ENCODE measurements at regions not wholly inside any gene's neighbourhood (a gene's known extent, or its start where the extent isn't known, plus 50 kb on each side); places are given as distances from the start of the nearest gene placed in this dataset.

DNA sequence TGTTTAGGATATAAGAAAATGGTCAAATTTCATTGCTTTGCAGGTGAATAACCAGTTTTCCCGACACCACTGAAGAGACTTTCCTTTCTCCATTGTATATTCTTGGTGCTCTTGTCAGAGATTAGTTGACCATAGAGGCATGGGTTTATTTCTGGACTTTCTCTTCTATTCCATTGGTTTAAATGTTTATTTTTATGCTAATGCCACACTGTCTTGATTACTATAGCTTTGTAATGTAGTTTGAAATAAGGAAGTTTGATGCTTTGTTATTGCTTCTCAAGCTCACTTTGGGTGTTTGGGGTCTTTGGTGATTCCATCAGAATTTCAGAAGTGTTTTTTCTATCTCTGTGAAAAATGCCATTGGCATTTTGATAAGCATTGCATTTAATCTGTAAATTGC is 190.0 kb upstream of the SPRY2 start:
- H3K36me3 ChIP-seq (ENCODE audit: control insufficient read depth in 4 of 4, insufficient read depth in 3 of 4, low read depth in 1 of 4, low read length in 3 of 4): no peaks in the 10 kb centered on the region
- no peaks in the 10 kb centered on the region for H3K27me3 ChIP-seq (ENCODE audit: control insufficient read depth in 4 of 4, insufficient read depth in 4 of 4, low read length in 3 of 4)
- DNase-seq (ENCODE audit: low spot score): no peak
- H3K27ac ChIP-seq (ENCODE audit: low read depth in 1 of 2, low read length in 2 of 2): no peak overlapping the region
- peaks cover 0 to 5% (median 0%) of the 10 kb centered on the region in 4 donors for H3K9me3 ChIP-seq (ENCODE audit: control insufficient read depth in 4 of 4, low read length in 3 of 4)
- 88% methylated on average over 1 of the region's 1 CpG for WGBS
- no peak overlapping the region for H3K9ac ChIP-seq (ENCODE audit: low read depth in 1 of 2, low read length in 2 of 2)
- H3K4me1 ChIP-seq (ENCODE audit: control insufficient read depth in 4 of 4, insufficient read depth in 4 of 4, low read length in 3 of 4): no peaks in the 10 kb centered on the region
- TF ChIP-seq FOXA2 (IDR thresholded peaks at IDR 0.05) (no peak), ZBTB33 (IDR thresholded peaks at IDR 0.05) (no peak), GABPA (IDR thresholded peaks at IDR 0.05 in 1 of 2, conservative IDR thresholded peaks at IDR 0.05 in 1 of 2) (no peak), MAX (IDR thresholded peaks at IDR 0.05) (no peak), EGR1 (IDR thresholded peaks at IDR 0.05; ENCODE audit: low read depth in 2 of 2) (no peak), SP1 (IDR thresholded peaks at IDR 0.05) (no peak), ATF3 (IDR thresholded peaks at IDR 0.05) (no peak), HNF4G (IDR thresholded peaks at IDR 0.05) (no peak), FOXA1 (IDR thresholded peaks at IDR 0.05) (no peak), RAD21 (IDR thresholded peaks at IDR 0.05) (no peak), REST (IDR thresholded peaks at IDR 0.05) (no peak), HNF4A (conservative IDR thresholded peaks at IDR 0.05) (no peak), JUND (IDR thresholded peaks at IDR 0.05) (no peak), TAF1 (conservative IDR thresholded peaks at IDR 0.05) (no peak), NR2F2 (IDR thresholded peaks at IDR 0.05) (no peak)
- TF ChIP-seq, protein P1, sequence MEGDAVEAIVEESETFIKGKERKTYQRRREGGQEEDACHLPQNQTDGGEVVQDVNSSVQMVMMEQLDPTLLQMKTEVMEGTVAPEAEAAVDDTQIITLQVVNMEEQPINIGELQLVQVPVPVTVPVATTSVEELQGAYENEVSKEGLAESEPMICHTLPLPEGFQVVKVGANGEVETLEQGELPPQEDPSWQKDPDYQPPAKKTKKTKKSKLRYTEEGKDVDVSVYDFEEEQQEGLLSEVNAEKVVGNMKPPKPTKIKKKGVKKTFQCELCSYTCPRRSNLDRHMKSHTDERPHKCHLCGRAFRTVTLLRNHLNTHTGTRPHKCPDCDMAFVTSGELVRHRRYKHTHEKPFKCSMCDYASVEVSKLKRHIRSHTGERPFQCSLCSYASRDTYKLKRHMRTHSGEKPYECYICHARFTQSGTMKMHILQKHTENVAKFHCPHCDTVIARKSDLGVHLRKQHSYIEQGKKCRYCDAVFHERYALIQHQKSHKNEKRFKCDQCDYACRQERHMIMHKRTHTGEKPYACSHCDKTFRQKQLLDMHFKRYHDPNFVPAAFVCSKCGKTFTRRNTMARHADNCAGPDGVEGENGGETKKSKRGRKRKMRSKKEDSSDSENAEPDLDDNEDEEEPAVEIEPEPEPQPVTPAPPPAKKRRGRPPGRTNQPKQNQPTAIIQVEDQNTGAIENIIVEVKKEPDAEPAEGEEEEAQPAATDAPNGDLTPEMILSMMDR (IDR thresholded peaks at IDR 0.05; ENCODE audit: low read depth, low read length, missing input control): no peak
- H3K4me3 ChIP-seq (ENCODE audit: low read depth in 1 of 3, low read length in 3 of 3): no peak overlapping the region

GRCh38 chr13:80530191-80530590 is 189.3 kb upstream of the SPRY2 start:
- DNase-seq (ENCODE audit: low spot score): no peak
- 80% methylated on average over 4 of the region's 4 CpGs for WGBS
- Histone ChIP-seq H3K4me1 (ENCODE audit: control insufficient read depth in 4 of 4, insufficient read depth in 4 of 4, low read length in 3 of 4) (no peaks in the 10 kb centered on the region), H3K9ac (ENCODE audit: low read depth in 1 of 2, low read length in 2 of 2) (no peak overlapping the region), H3K27ac (ENCODE audit: low read depth in 1 of 2, low read length in 2 of 2) (no peak overlapping the region), H3K4me3 (ENCODE audit: low read depth in 1 of 3, low read length in 3 of 3) (no peak overlapping the region), H3K36me3 (ENCODE audit: control insufficient read depth in 4 of 4, insufficient read depth in 3 of 4, low read depth in 1 of 4, low read length in 3 of 4) (no peaks in the 10 kb centered on the region), H3K27me3 (ENCODE audit: control insufficient read depth in 4 of 4, insufficient read depth in 4 of 4, low read length in 3 of 4) (no peaks in the 10 kb centered on the region), H3K9me3 (ENCODE audit: control insufficient read depth in 4 of 4, low read length in 3 of 4) (peaks cover 0 to 5% (median 0%) of the 10 kb centered on the region in 4 donors)
- no peak for TF ChIP-seq FOXA1 (IDR thresholded peaks at IDR 0.05)
- no peak for TF ChIP-seq GABPA (IDR thresholded peaks at IDR 0.05 in 1 of 2, conservative IDR thresholded peaks at IDR 0.05 in 1 of 2)
- no peak for TF ChIP-seq EGR1 (IDR thresholded peaks at IDR 0.05; ENCODE audit: low read depth in 2 of 2)
- no peak for TF ChIP-seq SP1 (IDR thresholded peaks at IDR 0.05)
- no peak for TF ChIP-seq REST (IDR thresholded peaks at IDR 0.05)
- no peak for TF ChIP-seq FOXA2 (IDR thresholded peaks at IDR 0.05)
- TF ChIP-seq MAX (IDR thresholded peaks at IDR 0.05): no peak
- no peak for TF ChIP-seq RXRA (IDR thresholded peaks at IDR 0.05)
- no peak for TF ChIP-seq HNF4A (conservative IDR thresholded peaks at IDR 0.05)
- no peak for TF ChIP-seq ZBTB33 (IDR thresholded peaks at IDR 0.05)
- TF ChIP-seq HNF4G (IDR thresholded peaks at IDR 0.05): no peak
- no peak for TF ChIP-seq RAD21 (IDR thresholded peaks at IDR 0.05)
